Osteocyte (in vitro differentiated cells): ENCODE measurements at regions not wholly inside any gene's neighbourhood (a gene's known extent, or its start where the extent isn't known, plus 50 kb on each side); places are given as distances from the start of the nearest gene placed in this dataset.

Experiments
- DNase-seq: peaks from one replicate; pipeline ENCODE4 v3.0.0; 2021; ENCODE audit warnings: mixed read lengths; ENCODE audit not compliant: unreplicated experiment; ENCODE audit errors: extremely low spot score
- H3K27ac Mint-ChIP-seq: one replicate; pipeline ENCODE4 v1.8.0; 2021; ENCODE audit warnings: mild to moderate bottlenecking, mixed read lengths; ENCODE audit not compliant: unreplicated experiment
- H3K27me3 Mint-ChIP-seq: one replicate; pipeline ENCODE4 v1.8.0; 2021; ENCODE audit warnings: mixed read lengths; ENCODE audit not compliant: unreplicated experiment
- H3K36me3 Mint-ChIP-seq: one replicate; pipeline ENCODE4 v1.8.0; 2021; ENCODE audit warnings: mixed read lengths; ENCODE audit not compliant: unreplicated experiment
- H3K4me1 Mint-ChIP-seq: one replicate; pipeline ENCODE4 v1.8.0; 2021; ENCODE audit warnings: mixed read lengths; ENCODE audit not compliant: unreplicated experiment
- H3K4me3 Mint-ChIP-seq: one replicate; pipeline ENCODE4 v1.8.0; 2021; ENCODE audit warnings: mild to moderate bottlenecking, moderate library complexity, mixed read lengths; ENCODE audit not compliant: unreplicated experiment
- H3K9me3 Mint-ChIP-seq: one replicate; pipeline ENCODE4 v1.8.0; 2021; ENCODE audit warnings: mixed read lengths; ENCODE audit not compliant: unreplicated experiment
- TF ChIP-seq, protein P1 (sequence below): fragments of 200-600 bp; sonication (generic); IDR thresholded peaks from 2 replicates; pipeline ENCODE4 v1.5.0; 2021; ENCODE audit warnings: antibody characterized with exemption, mild to moderate bottlenecking, moderate library complexity

DNA sequence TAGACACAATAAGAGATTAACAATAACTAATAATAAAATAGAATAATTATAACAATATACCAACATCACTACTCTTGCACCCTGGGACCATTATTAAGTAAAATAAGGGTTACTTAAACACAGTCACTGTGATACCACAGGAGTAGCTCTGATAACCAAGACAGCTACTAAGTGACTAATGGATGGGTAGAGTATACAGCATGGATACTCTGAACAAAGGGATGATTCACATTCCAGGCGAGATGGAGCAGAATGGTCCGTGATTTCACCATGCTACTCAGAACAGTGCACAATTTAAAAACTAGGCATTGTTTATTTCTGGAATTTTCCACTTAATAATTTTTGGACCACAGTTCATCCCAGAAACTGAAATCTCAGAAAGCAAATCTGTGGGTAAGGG lies 80.0 kb upstream of the FUT9 start:
- TF ChIP-seq, protein P1, sequence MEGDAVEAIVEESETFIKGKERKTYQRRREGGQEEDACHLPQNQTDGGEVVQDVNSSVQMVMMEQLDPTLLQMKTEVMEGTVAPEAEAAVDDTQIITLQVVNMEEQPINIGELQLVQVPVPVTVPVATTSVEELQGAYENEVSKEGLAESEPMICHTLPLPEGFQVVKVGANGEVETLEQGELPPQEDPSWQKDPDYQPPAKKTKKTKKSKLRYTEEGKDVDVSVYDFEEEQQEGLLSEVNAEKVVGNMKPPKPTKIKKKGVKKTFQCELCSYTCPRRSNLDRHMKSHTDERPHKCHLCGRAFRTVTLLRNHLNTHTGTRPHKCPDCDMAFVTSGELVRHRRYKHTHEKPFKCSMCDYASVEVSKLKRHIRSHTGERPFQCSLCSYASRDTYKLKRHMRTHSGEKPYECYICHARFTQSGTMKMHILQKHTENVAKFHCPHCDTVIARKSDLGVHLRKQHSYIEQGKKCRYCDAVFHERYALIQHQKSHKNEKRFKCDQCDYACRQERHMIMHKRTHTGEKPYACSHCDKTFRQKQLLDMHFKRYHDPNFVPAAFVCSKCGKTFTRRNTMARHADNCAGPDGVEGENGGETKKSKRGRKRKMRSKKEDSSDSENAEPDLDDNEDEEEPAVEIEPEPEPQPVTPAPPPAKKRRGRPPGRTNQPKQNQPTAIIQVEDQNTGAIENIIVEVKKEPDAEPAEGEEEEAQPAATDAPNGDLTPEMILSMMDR = no peak
- Mint-ChIP-seq H3K36me3 (no peaks in the 10 kb centered on the region), H3K9me3 (no peaks in the 10 kb centered on the region), H3K27ac (no peak overlapping the region), H3K4me3 (no peak overlapping the region), H3K27me3 (no peaks in the 10 kb centered on the region), H3K4me1 (no peaks in the 10 kb centered on the region)
- no peak for DNase-seq

DNA sequence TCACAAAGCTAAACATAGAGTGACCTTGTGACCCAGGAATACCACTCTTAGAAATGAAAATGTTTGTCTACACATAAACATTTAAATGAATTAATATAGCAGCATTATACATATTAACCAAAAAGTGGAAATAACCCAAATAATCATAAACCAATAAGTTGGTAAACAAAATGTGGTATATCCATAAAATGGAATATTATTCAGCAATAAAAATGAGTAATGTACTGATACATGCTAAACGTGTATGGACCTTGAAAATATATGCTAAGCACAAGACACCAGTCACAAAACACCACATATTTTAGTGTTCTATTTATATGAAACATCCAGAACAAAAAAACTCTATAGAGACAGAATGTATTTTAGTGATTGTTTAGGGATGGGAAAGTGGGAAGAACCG lies 68.9 kb upstream of the FUT9 start:
- no peak for DNase-seq
- Mint-ChIP-seq H3K9me3 (peaks cover 9% of the 10 kb centered on the region), H3K27ac (no peak overlapping the region), H3K27me3 (no peaks in the 10 kb centered on the region), H3K36me3 (no peaks in the 10 kb centered on the region), H3K4me1 (no peaks in the 10 kb centered on the region), H3K4me3 (no peak overlapping the region)
- TF ChIP-seq, protein P1 = no peak

- no peaks in the 10 kb centered on the region for H3K4me1 Mint-ChIP-seq
- no peaks in the 10 kb centered on the region for H3K27me3 Mint-ChIP-seq
- no peaks in the 10 kb centered on the region for H3K36me3 Mint-ChIP-seq
- peaks cover 9% of the 10 kb centered on the region for H3K9me3 Mint-ChIP-seq
- no peak for DNase-seq
- no peak overlapping the region for H3K4me3 Mint-ChIP-seq
- TF ChIP-seq, protein P1 = no peak
- H3K27ac Mint-ChIP-seq = no peak overlapping the region
Observed at GRCh38 chr6:95948324-95948723, 67.5 kb upstream of the FUT9 start.

DNA sequence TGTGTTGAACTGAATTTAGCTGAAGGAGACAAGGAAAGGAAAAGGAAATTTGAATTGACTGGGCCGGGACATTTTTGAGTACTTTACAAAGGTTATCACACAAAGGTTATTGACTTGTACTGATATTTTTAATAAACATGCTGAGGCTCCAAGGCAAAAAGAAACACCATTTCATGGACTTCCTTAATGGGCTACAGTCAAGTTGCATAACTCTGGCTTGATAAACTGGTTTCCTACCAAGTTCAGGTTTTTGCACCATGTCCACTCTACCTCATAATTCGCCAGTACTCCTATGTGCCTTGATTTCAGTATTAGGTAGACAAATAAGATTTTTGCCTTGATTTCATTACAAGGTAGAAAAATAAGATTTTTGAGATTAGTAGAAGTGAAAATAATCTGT lies 65.8 kb upstream of the FUT9 start:
- Mint-ChIP-seq H3K27me3 (no peaks in the 10 kb centered on the region), H3K36me3 (no peaks in the 10 kb centered on the region), H3K27ac (no peak overlapping the region), H3K4me3 (no peak overlapping the region), H3K4me1 (no peaks in the 10 kb centered on the region), H3K9me3 (peaks cover 9% of the 10 kb centered on the region)
- TF ChIP-seq, protein P1 = no peak
- DNase-seq = no peak

GRCh38 chr6:95958686-95959085 lies 57.1 kb upstream of the FUT9 start:
- Mint-ChIP-seq H3K36me3 (no peaks in the 10 kb centered on the region), H3K4me3 (no peak overlapping the region), H3K27me3 (no peaks in the 10 kb centered on the region), H3K27ac (no peak overlapping the region), H3K9me3 (peaks cover 4% of the 10 kb centered on the region), H3K4me1 (no peaks in the 10 kb centered on the region)
- DNase-seq = no peak
- TF ChIP-seq, protein P1 = no peak
